HG03521 (cell line): ENCODE measurements at regions not wholly inside any gene's neighbourhood (a gene's known extent, or its start where the extent isn't known, plus 50 kb on each side); places are given as distances from the start of the nearest gene placed in this dataset.

Source experiments
- ATAC-seq: cut with Tn5 transposase; IDR thresholded peaks from one replicate; pipeline ENCODE4 v1.9.1; 2021; ENCODE audit warnings: mild to moderate bottlenecking, moderate library complexity; ENCODE audit not compliant: unreplicated experiment

GRCh38 chr6:91681296-91681695, 1094.4 kb upstream of the MAP3K7 start:
- ATAC-seq = no peak

GRCh38 chr6:91678679-91679446, 1092.0 kb upstream of the MAP3K7 start:
- ATAC-seq = no peak

GRCh38 chr6:91672201-91672600, 1085.3 kb upstream of the MAP3K7 start:
- no peak for ATAC-seq

GRCh38 chr6:91669871-91670268, 1083.0 kb upstream of the MAP3K7 start:
- no peak for ATAC-seq

- ATAC-seq = no peak
Observed at GRCh38 chr6:91669154-91669870, 1082.4 kb upstream of the MAP3K7 start.

GRCh38 chr6:91667596-91667995, 1080.7 kb upstream of the MAP3K7 start:
- no peak for ATAC-seq

GRCh38 chr6:91664327-91664959, 1077.6 kb upstream of the MAP3K7 start:
- ATAC-seq = no peak

GRCh38 chr6:91660893-91661292, 1074.0 kb upstream of the MAP3K7 start:
- ATAC-seq = no peak

GRCh38 chr6:91659891-91660290, 1073.0 kb upstream of the MAP3K7 start:
- no peak for ATAC-seq

GRCh38 chr6:91654793-91655192, 1067.9 kb upstream of the MAP3K7 start:
- ATAC-seq = no peak

- ATAC-seq = no peak
Observed at GRCh38 chr6:91654357-91654756, 1067.5 kb upstream of the MAP3K7 start.

GRCh38 chr6:91653895-91654294, 1067.0 kb upstream of the MAP3K7 start:
- no peak for ATAC-seq

- ATAC-seq = no peak
Observed at GRCh38 chr6:91653076-91653723, 1066.3 kb upstream of the MAP3K7 start.

GRCh38 chr6:91646649-91647048, 1059.8 kb upstream of the MAP3K7 start:
- ATAC-seq = no peak

- ATAC-seq = no peak
Observed at GRCh38 chr6:91645811-91646210, 1058.9 kb upstream of the MAP3K7 start.

GRCh38 chr6:91637217-91637616, 1050.3 kb upstream of the MAP3K7 start:
- no peak for ATAC-seq

GRCh38 chr6:91634791-91635190, 1047.9 kb upstream of the MAP3K7 start:
- ATAC-seq = no peak

- ATAC-seq = no peak
Observed at GRCh38 chr6:91633374-91634111, 1046.7 kb upstream of the MAP3K7 start.

- no peak for ATAC-seq
Observed at GRCh38 chr6:91632308-91632707, 1045.4 kb upstream of the MAP3K7 start.

GRCh38 chr6:91631227-91631626, 1044.4 kb upstream of the MAP3K7 start:
- no peak for ATAC-seq

GRCh38 chr6:91626911-91627310, 1040.0 kb upstream of the MAP3K7 start:
- ATAC-seq = no peak
